ENCODE measurements at regions not wholly inside any gene's neighbourhood (a gene's known extent, or its start where the extent isn't known, plus 50 kb on each side); places are given as distances from the start of the nearest gene placed in this dataset.
"Not testable (repeated sequence)": the region's sequence is repeated elsewhere in the genome, so short reads cannot be mapped to it uniquely, and the experiment has no call there.

DNA sequence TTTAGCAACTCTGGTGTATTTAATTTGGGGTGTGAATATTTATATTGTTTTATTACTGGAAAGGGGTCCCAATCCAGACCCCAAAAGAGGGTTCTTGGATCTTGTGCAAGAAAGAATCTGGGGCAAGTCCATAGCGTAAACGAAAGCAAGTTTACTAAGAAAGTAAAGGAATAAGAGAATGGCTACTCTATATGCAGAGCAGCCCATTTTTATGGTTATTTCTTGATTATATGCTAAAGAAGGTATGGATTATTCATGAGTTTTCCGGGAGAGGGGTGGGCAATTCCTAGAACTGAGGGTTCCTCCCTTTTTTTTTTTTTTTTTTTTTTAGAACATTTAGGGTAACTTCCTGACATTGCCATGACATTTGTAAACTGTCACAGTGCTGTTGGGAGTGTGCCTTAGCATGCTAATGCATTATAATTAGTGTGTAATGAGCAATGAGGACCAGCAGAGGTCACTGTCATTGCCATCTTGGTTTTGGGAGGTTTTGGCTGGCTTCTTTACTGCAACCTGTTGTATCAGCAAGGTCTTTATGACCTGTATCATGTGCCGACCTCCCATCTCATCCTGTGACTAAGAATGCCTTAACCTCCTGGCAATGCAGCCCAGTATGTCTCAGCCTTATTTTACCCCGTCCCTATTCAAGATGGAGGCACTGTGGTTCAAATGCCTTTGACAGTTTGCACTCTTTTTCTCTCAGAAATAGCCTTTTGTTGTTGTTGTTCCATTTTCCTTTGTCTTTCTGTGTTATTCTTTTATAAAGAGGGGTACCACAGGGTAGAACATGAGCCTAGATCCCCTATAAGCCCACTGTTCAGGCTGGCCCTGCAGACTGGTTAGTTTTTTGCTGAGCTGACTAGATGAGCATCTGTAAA is 75.5 kb upstream of the DCD start:
- TF ChIP-seq, protein P1, sequence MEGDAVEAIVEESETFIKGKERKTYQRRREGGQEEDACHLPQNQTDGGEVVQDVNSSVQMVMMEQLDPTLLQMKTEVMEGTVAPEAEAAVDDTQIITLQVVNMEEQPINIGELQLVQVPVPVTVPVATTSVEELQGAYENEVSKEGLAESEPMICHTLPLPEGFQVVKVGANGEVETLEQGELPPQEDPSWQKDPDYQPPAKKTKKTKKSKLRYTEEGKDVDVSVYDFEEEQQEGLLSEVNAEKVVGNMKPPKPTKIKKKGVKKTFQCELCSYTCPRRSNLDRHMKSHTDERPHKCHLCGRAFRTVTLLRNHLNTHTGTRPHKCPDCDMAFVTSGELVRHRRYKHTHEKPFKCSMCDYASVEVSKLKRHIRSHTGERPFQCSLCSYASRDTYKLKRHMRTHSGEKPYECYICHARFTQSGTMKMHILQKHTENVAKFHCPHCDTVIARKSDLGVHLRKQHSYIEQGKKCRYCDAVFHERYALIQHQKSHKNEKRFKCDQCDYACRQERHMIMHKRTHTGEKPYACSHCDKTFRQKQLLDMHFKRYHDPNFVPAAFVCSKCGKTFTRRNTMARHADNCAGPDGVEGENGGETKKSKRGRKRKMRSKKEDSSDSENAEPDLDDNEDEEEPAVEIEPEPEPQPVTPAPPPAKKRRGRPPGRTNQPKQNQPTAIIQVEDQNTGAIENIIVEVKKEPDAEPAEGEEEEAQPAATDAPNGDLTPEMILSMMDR (conservative IDR thresholded peaks at IDR 0.05; ENCODE audit: low read depth, low read length) = peak; percentile 91
- H3K36me3 ChIP-seq (ENCODE audit: insufficient read depth) = no peaks in the 10 kb centered on the region
- no peaks in the 10 kb centered on the region for H3K27me3 ChIP-seq (ENCODE audit: insufficient read depth, low read depth)
- no peak overlapping the region for H3K27ac ChIP-seq
- no peak overlapping the region for H2AFZ ChIP-seq (ENCODE audit: low read depth)
- H3K4me3 ChIP-seq (IDR thresholded peaks at IDR 0.05; ENCODE audit: insufficient read depth, low read depth, low read length) = no peak overlapping the region
- H3K4me1 ChIP-seq (ENCODE audit: low read depth, poor library complexity, severe bottlenecking) = no peaks in the 10 kb centered on the region
- no peak overlapping the region for H3K4me2 ChIP-seq
- H4K20me1 ChIP-seq (ENCODE audit: insufficient read depth) = no peaks in the 10 kb centered on the region
- no peak overlapping the region for H3K9ac ChIP-seq
- no peaks in the 10 kb centered on the region for H3K79me2 ChIP-seq (ENCODE audit: insufficient read depth, low read depth)

- H3K27me3 ChIP-seq (ENCODE audit: insufficient read depth, low read depth) = no peaks in the 10 kb centered on the region
Measured at GRCh38 chr12:54721312-54721711, 73.1 kb upstream of the DCD start.

GRCh38 chr12:54719691-54720090 is 71.5 kb upstream of the DCD start:
- H3K36me3 ChIP-seq (ENCODE audit: insufficient read depth) = no peaks in the 10 kb centered on the region
- no peak overlapping the region for H3K9ac ChIP-seq
- H2AFZ ChIP-seq (ENCODE audit: low read depth) = no peak overlapping the region
- no peak overlapping the region for H3K27ac ChIP-seq
- no peak overlapping the region for H3K4me3 ChIP-seq (IDR thresholded peaks at IDR 0.05; ENCODE audit: insufficient read depth, low read depth, low read length)
- no peaks in the 10 kb centered on the region for H3K79me2 ChIP-seq (ENCODE audit: insufficient read depth, low read depth)
- no peaks in the 10 kb centered on the region for H3K4me1 ChIP-seq (ENCODE audit: low read depth, poor library complexity, severe bottlenecking)
- no peaks in the 10 kb centered on the region for H4K20me1 ChIP-seq (ENCODE audit: insufficient read depth)
- no peak overlapping the region for H3K4me2 ChIP-seq
- TF ChIP-seq, protein P1 (conservative IDR thresholded peaks at IDR 0.05; ENCODE audit: low read depth, low read length) = no peak
- no peaks in the 10 kb centered on the region for H3K27me3 ChIP-seq (ENCODE audit: insufficient read depth, low read depth)

More at GRCh38 chr12:54721312-54721711, 73.1 kb upstream of the DCD start:
- H4K20me1 ChIP-seq (ENCODE audit: insufficient read depth) = no peaks in the 10 kb centered on the region
- no peaks in the 10 kb centered on the region for H3K4me1 ChIP-seq (ENCODE audit: low read depth, poor library complexity, severe bottlenecking)
- no peak overlapping the region for H3K27ac ChIP-seq
- no peak overlapping the region for H3K9ac ChIP-seq
- no peak overlapping the region for H2AFZ ChIP-seq (ENCODE audit: low read depth)
- no peak overlapping the region for H3K4me3 ChIP-seq (IDR thresholded peaks at IDR 0.05; ENCODE audit: insufficient read depth, low read depth, low read length)
- no peak overlapping the region for H3K4me2 ChIP-seq
- H3K79me2 ChIP-seq (ENCODE audit: insufficient read depth, low read depth) = no peaks in the 10 kb centered on the region
- TF ChIP-seq, protein P1 (conservative IDR thresholded peaks at IDR 0.05; ENCODE audit: low read depth, low read length) = no peak
- H3K36me3 ChIP-seq (ENCODE audit: insufficient read depth) = no peaks in the 10 kb centered on the region

GRCh38 chr12:54716261-54716660 is 68.1 kb upstream of the DCD start:
- TF ChIP-seq, protein P1 (conservative IDR thresholded peaks at IDR 0.05; ENCODE audit: low read depth, low read length) = no peak
- no peak overlapping the region for H3K4me2 ChIP-seq
- H2AFZ ChIP-seq (ENCODE audit: low read depth) = no peak overlapping the region
- H3K27ac ChIP-seq = no peak overlapping the region
- H4K20me1 ChIP-seq (ENCODE audit: insufficient read depth) = no peaks in the 10 kb centered on the region
- H3K4me3 ChIP-seq (IDR thresholded peaks at IDR 0.05; ENCODE audit: insufficient read depth, low read depth, low read length) = no peak overlapping the region
- no peaks in the 10 kb centered on the region for H3K79me2 ChIP-seq (ENCODE audit: insufficient read depth, low read depth)
- no peaks in the 10 kb centered on the region for H3K4me1 ChIP-seq (ENCODE audit: low read depth, poor library complexity, severe bottlenecking)
- H3K36me3 ChIP-seq (ENCODE audit: insufficient read depth) = no peaks in the 10 kb centered on the region
- H3K9ac ChIP-seq = no peak overlapping the region
- H3K27me3 ChIP-seq (ENCODE audit: insufficient read depth, low read depth) = no peaks in the 10 kb centered on the region

DNA sequence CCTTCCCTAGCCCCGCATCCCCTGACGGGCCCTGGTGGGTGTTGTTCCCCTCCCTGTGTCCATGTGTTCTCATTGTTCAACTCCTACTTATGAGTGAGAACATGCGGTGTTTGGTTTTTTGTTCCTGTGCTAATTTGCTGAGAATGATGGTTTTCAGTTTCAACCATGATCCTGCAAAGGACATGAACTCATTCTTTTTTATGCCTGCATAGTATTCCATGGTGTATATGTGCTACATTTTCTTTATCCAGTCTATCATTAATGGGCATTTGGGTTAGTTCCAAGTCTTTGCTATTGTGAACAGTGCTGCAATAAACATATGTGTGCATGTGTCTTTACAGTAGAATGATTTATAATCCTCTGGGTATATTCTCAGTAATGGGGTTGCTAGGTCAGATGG is 65.7 kb upstream of the DCD start:
- H3K36me3 ChIP-seq (ENCODE audit: insufficient read depth); H3K27me3 ChIP-seq (ENCODE audit: insufficient read depth, low read depth); H3K27ac ChIP-seq; H4K20me1 ChIP-seq (ENCODE audit: insufficient read depth); H3K4me3 ChIP-seq (IDR thresholded peaks at IDR 0.05; ENCODE audit: insufficient read depth, low read depth, low read length); H3K4me2 ChIP-seq; H3K4me1 ChIP-seq (ENCODE audit: low read depth, poor library complexity, severe bottlenecking); H3K79me2 ChIP-seq (ENCODE audit: insufficient read depth, low read depth); H2AFZ ChIP-seq (ENCODE audit: low read depth); H3K9ac ChIP-seq: not testable (repeated sequence)
